PC-9 (cell line): ENCODE measurements at regions not wholly inside any gene's neighbourhood (a gene's known extent, or its start where the extent isn't known, plus 50 kb on each side); places are given as distances from the start of the nearest gene placed in this dataset.

Experiments used
- BruUV-seq: library from RNA; stranded (reverse); fragments of 400-500 nt; replicated peaks from 2 replicates; lab custom pipeline; 2021; lab: Mats Ljungman, UMichigan
- CTCF ChIA-PET: fragments of 300-600 bp; sonication (Branson Sonifier 250); formaldehyde crosslinking; loops from one replicate; lab custom pipeline; 2022; ENCODE audit warnings: antibody characterized with exemption; lab: Charles Lee
- POLR2A ChIA-PET: fragments of 300-600 bp; sonication (Branson Sonifier 250); formaldehyde crosslinking; loops from one replicate; lab custom pipeline; 2022; ENCODE audit warnings: antibody characterized with exemption; ENCODE audit not compliant: unreplicated experiment; lab: Charles Lee
- DNase-seq, 2 experiments: peaks; one replicate each; pipeline versions ENCODE4 v3.0.0 to v3.0.0-alpha.2; 2015 to 2022; ENCODE audit warnings: mixed read lengths in 1 of 2
- H2AFZ ChIP-seq: fragments of 200-600 bp; sonication (generic); 2 replicates; pipeline ENCODE4 v1.8.1; 2017; ENCODE audit warnings: antibody characterized with exemption
- H3F3A ChIP-seq: fragments of 200-600 bp; sonication (generic); 2 replicates; pipeline ENCODE4 v1.8.1; 2017; ENCODE audit warnings: antibody characterized with exemption, mild to moderate bottlenecking, low read depth; ENCODE audit not compliant: insufficient read depth
- H3K27ac ChIP-seq: fragments of 200-600 bp; sonication (generic); 2 replicates; pipeline ENCODE4 v1.6.1; 2016; ENCODE audit warnings: mixed run types
- H3K27me3 ChIP-seq: fragments of 200-600 bp; sonication (generic); 2 replicates; pipeline ENCODE4 v1.6.1; 2016; ENCODE audit warnings: low read depth, mixed run types; ENCODE audit not compliant: insufficient read depth
- H3K36me3 ChIP-seq: fragments of 200-600 bp; sonication (generic); 2 replicates; pipeline ENCODE4 v1.6.1; 2016; ENCODE audit warnings: low read depth, mixed run types
- H3K4me1 ChIP-seq: fragments of 200-600 bp; sonication (generic); replicated peaks from 2 replicates; pipeline ENCODE4 v1.6.1; 2016; ENCODE audit warnings: mixed run types; ENCODE audit not compliant: insufficient read depth
- H3K4me2 ChIP-seq: fragments of 200-600 bp; sonication (generic); 2 replicates; pipeline ENCODE4 v1.6.1; 2017; ENCODE audit warnings: mixed run types
- H3K4me3 ChIP-seq: fragments of 200-600 bp; sonication (generic); 2 replicates; pipeline ENCODE4 v1.6.1; 2016; ENCODE audit warnings: mixed run types
- H3K79me2 ChIP-seq: fragments of 200-600 bp; sonication (generic); 2 replicates; pipeline ENCODE4 v1.6.1; 2017; ENCODE audit warnings: low read depth, mixed run types
- H3K9me2 ChIP-seq: fragments of 200-600 bp; sonication (generic); 2 replicates; pipeline ENCODE4 v1.8.1; 2017; ENCODE audit warnings: mild to moderate bottlenecking; ENCODE audit not compliant: insufficient read depth
- H3K9me3 ChIP-seq: fragments of 200-600 bp; sonication (generic); 2 replicates; pipeline ENCODE4 v1.8.1; 2016; ENCODE audit warnings: low read depth; ENCODE audit not compliant: insufficient read depth
- H4K20me1 ChIP-seq: fragments of 200-600 bp; sonication (generic); 2 replicates; pipeline ENCODE4 v1.8.1; 2017; ENCODE audit not compliant: insufficient read depth
- CTCF ChIP-seq: fragments of 200-600 bp; sonication (generic); conservative IDR thresholded peaks from 2 replicates; pipeline ENCODE4 v1.6.1; 2017; ENCODE audit warnings: mixed run types, antibody characterized with exemption, mild to moderate bottlenecking, moderate library complexity
- EZH2 ChIP-seq: fragments of 200-600 bp; sonication (generic); IDR thresholded peaks from 2 replicates; pipeline ENCODE4 v1.8.0; 2017; ENCODE audit warnings: antibody characterized with exemption, low read depth
- intact Hi-C: fragments of 100-400 bp; cut with micrococcal nuclease; formaldehyde crosslinking; loops from one replicate; pipeline ENCODE4 v1.10.0; 2022; ENCODE audit not compliant: unreplicated experiment

GRCh38 chr2:114038710-114039109 is 148.8 kb downstream of the ACTR3 start:
- Histone ChIP-seq H3F3A (no peaks in the 10 kb centered on the region), H3K36me3 (no peaks in the 10 kb centered on the region), H2AFZ (no peak overlapping the region), H4K20me1 (no peaks in the 10 kb centered on the region), H3K27me3 (no peaks in the 10 kb centered on the region), H3K4me3 (no peak overlapping the region), H3K9me2 (no peaks in the 10 kb centered on the region), H3K27ac (no peak overlapping the region), H3K4me1 (no peaks in the 10 kb centered on the region), H3K79me2 (no peaks in the 10 kb centered on the region), H3K4me2 (no peak overlapping the region), H3K9me3 (no peaks in the 10 kb centered on the region)
- DNase-seq: no peak
- ChIA-PET CTCF (no interaction called here), POLR2A (no interaction called here)
- BruUV-seq: no TSS peak
- intact Hi-C loops: no loop called here
- TF ChIP-seq EZH2 (no peak), CTCF (no peak)

- Histone ChIP-seq H3K79me2 (no peaks in the 10 kb centered on the region), H3K27ac (no peak overlapping the region), H3K4me1 (no peaks in the 10 kb centered on the region), H3K36me3 (no peaks in the 10 kb centered on the region), H3K27me3 (no peaks in the 10 kb centered on the region), H4K20me1 (no peaks in the 10 kb centered on the region), H3K4me3 (no peak overlapping the region), H3K9me2 (no peaks in the 10 kb centered on the region), H3F3A (no peaks in the 10 kb centered on the region), H3K4me2 (no peak overlapping the region), H3K9me3 (no peaks in the 10 kb centered on the region), H2AFZ (no peak overlapping the region)
- no TSS peak for BruUV-seq
- DNase-seq: no peak
- TF ChIP-seq EZH2: no peak
- TF ChIP-seq CTCF: no peak
- intact Hi-C loops: no loop called here
- ChIA-PET POLR2A (no interaction called here), CTCF (no interaction called here)
These were observed 149.8 kb downstream of the ACTR3 start for GRCh38 chr2:114039677-114040076.

- TF ChIP-seq EZH2 (no peak), CTCF (no peak)
- ChIA-PET POLR2A (no interaction called here), CTCF (no interaction called here)
- Histone ChIP-seq H2AFZ (no peak overlapping the region), H3F3A (no peaks in the 10 kb centered on the region), H3K4me2 (no peak overlapping the region), H3K4me3 (no peak overlapping the region), H3K27me3 (no peaks in the 10 kb centered on the region), H3K9me3 (no peaks in the 10 kb centered on the region), H3K4me1 (no peaks in the 10 kb centered on the region), H4K20me1 (no peaks in the 10 kb centered on the region), H3K9me2 (no peaks in the 10 kb centered on the region), H3K27ac (no peak overlapping the region), H3K79me2 (no peaks in the 10 kb centered on the region), H3K36me3 (no peaks in the 10 kb centered on the region)
- no TSS peak for BruUV-seq
- DNase-seq: no peak
- intact Hi-C loops: no loop called here
These were observed 150.9 kb downstream of the ACTR3 start for GRCh38 chr2:114040826-114041225.
